RKO (cell line): ENCODE measurements at regions not wholly inside any gene's neighbourhood (a gene's known extent, or its start where the extent isn't known, plus 50 kb on each side); places are given as distances from the start of the nearest gene placed in this dataset.

Experiments used
- DNase-seq: peaks from one replicate; pipeline ENCODE4 v3.0.0-alpha.2; 2016; ENCODE audit warnings: low spot score

- no peak for DNase-seq
These were observed 129.2 kb upstream of the FAM3C start for GRCh38 chr7:121525155-121525819.

GRCh38 chr7:121521711-121522400 is 125.7 kb upstream of the FAM3C start:
- no peak for DNase-seq

- no peak for DNase-seq
These were observed 124.8 kb upstream of the FAM3C start for GRCh38 chr7:121520911-121521310.

- DNase-seq: no peak
These were observed 123.7 kb upstream of the FAM3C start for GRCh38 chr7:121519548-121520521.

GRCh38 chr7:121517591-121517990 is 121.5 kb upstream of the FAM3C start:
- DNase-seq: no peak

GRCh38 chr7:121516821-121517220 is 120.7 kb upstream of the FAM3C start:
- no peak for DNase-seq

- DNase-seq: no peak
These were observed 119.7 kb upstream of the FAM3C start for GRCh38 chr7:121515630-121516401.

- DNase-seq: no peak
These were observed 119.1 kb upstream of the FAM3C start for GRCh38 chr7:121515229-121515628.

- no peak for DNase-seq
These were observed 117.0 kb upstream of the FAM3C start for GRCh38 chr7:121513105-121513504.

GRCh38 chr7:121510858-121511482 is 114.9 kb upstream of the FAM3C start:
- DNase-seq: no peak

GRCh38 chr7:121510302-121510701 is 114.2 kb upstream of the FAM3C start:
- no peak for DNase-seq

- no peak for DNase-seq
These were observed 109.6 kb upstream of the FAM3C start for GRCh38 chr7:121505540-121506182.

- DNase-seq: peak; percentile 19
These were observed 108.9 kb upstream of the FAM3C start for GRCh38 chr7:121505021-121505420.

- DNase-seq: peak; percentile 43
These were observed 108.4 kb upstream of the FAM3C start for GRCh38 chr7:121504482-121504881.

GRCh38 chr7:121503730-121504129 is 107.6 kb upstream of the FAM3C start:
- DNase-seq: no peak

- DNase-seq: no peak
These were observed 106.9 kb upstream of the FAM3C start for GRCh38 chr7:121503039-121503438.

- no peak for DNase-seq
These were observed 105.5 kb upstream of the FAM3C start for GRCh38 chr7:121501566-121501965.

- no peak for DNase-seq
These were observed 104.4 kb upstream of the FAM3C start for GRCh38 chr7:121500360-121501058.

GRCh38 chr7:121499624-121500023 is 103.5 kb upstream of the FAM3C start:
- no peak for DNase-seq

- DNase-seq: no peak
These were observed 102.7 kb upstream of the FAM3C start for GRCh38 chr7:121498816-121499215.
